ENCODE measurements at regions not wholly inside any gene's neighbourhood (a gene's known extent, or its start where the extent isn't known, plus 50 kb on each side); places are given as distances from the start of the nearest gene placed in this dataset.

DNA sequence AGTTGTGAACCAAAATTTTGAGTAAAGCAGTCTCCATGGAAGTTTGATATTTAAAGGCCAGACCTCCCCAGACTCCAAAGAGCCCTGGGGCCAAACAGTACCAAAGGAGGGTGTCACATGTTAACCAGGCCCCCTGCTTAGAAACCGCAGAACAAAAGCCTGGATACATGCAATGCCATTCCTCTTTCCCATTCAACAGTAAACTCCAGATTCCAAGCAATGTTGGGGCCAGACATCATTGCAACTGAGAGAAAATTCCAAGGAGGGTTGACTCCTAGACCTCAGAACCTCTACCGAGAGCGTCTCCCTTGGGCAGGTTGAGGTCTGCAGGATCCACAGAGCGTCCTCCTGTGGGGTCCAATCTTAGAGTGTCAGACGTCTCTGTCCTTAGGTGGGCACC, 404.4 kb upstream of the SYT4 start:
- WGBS, result 93% methylated on average over 5 of the region's 5 CpGs
- no peaks in the 10 kb centered on the region for H3K27me3 ChIP-seq
- TF ChIP-seq POLR2A (IDR thresholded peaks at IDR 0.05) (no peak), POLR2AphosphoS5 (IDR thresholded peaks at IDR 0.05) (no peak), EP300 (IDR thresholded peaks at IDR 0.05) (no peak), CTCF (IDR thresholded peaks at IDR 0.05) (no peak)

DNA sequence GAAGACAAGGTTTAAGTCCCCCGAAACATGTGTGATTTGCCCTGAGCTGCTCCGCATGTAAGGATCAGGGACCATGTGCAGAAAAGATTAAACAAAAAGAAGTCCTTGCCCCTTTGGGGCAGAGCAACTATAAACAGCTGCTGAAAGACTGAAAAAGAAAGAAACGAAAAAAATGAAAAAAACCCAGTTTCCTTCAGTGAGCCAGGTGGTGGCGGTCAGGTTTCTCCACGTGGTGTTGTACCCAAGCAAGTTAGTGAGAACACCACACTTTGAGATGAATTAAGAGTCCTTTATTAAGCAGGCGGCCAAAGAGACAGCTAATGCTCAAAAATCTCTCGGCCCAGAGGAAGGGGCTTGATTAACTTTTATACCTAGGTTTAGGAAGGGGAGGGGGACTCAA, 404.9 kb upstream of the SYT4 start:
- Histone ChIP-seq H3K9me3 (no peaks in the 10 kb centered on the region), H3K27me3 (no peaks in the 10 kb centered on the region), H3K27ac (no peak overlapping the region), H3K36me3 (no peaks in the 10 kb centered on the region), H3K4me3 (no peak overlapping the region), H3K4me1 (peaks cover 9% of the 10 kb centered on the region)
- WGBS, result 88% methylated on average over 7 of the region's 7 CpGs
- TF ChIP-seq POLR2A (IDR thresholded peaks at IDR 0.05), result no peak
- no peak for TF ChIP-seq CTCF (IDR thresholded peaks at IDR 0.05)
- no peak for TF ChIP-seq EP300 (IDR thresholded peaks at IDR 0.05)
- no peak for TF ChIP-seq POLR2AphosphoS5 (IDR thresholded peaks at IDR 0.05)
- DNase-seq (ENCODE audit: low spot score in 2 of 2), result no peak

More for the DNA sequence above, 404.4 kb upstream of the SYT4 start:
- no peaks in the 10 kb centered on the region for H3K36me3 ChIP-seq
- peaks cover 9% of the 10 kb centered on the region for H3K4me1 ChIP-seq
- H3K27ac ChIP-seq, result no peak overlapping the region
- H3K9me3 ChIP-seq, result no peaks in the 10 kb centered on the region
- no peak for DNase-seq (ENCODE audit: low spot score in 2 of 2)
- H3K4me3 ChIP-seq, result no peak overlapping the region

- H3K27me3 ChIP-seq, result no peaks in the 10 kb centered on the region
These were observed 409.4 kb upstream of the SYT4 start for GRCh38 chr18:43686709-43687108.

DNA sequence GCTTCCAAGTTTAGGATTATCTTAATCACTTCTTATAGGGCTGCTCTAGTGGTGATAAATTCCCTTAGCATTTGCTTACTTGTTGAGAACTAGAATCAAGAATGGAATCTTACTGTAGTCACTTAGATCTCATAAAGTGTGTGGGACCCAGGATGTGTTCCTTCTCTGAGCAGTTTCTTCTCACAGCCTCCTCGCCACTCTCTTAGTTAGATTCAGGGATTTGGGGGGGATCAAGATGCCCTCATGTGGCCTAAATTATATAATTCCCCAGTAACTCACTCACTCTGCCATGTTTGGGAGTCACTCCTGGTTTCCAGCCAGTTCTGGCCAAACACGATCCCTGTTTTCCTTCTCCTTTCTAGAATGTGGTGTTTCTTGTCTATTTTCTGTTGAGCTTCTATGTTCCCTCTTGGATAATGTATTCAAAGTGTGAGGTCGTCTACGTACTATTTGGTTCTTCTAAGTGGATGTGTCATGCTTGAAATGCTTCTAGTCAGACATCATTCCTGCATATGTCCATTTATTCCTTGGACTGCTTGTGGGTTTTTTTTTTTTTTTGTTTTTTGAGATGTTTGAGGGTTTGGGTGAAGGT, 414.9 kb upstream of the SYT4 start:
- no peak for TF ChIP-seq CTCF (IDR thresholded peaks at IDR 0.05)
- TF ChIP-seq POLR2AphosphoS5 (IDR thresholded peaks at IDR 0.05), result no peak
- TF ChIP-seq POLR2A (IDR thresholded peaks at IDR 0.05), result no peak
- no peak for TF ChIP-seq EP300 (IDR thresholded peaks at IDR 0.05)
- WGBS, result 80% methylated on average over 4 of the region's 4 CpGs

More at GRCh38 chr18:43686709-43687108, 409.4 kb upstream of the SYT4 start:
- H3K4me1 ChIP-seq, result no peaks in the 10 kb centered on the region
- H3K27ac ChIP-seq, result no peak overlapping the region
- 88% methylated on average over 1 of the region's 1 CpG for WGBS
- no peak for DNase-seq (ENCODE audit: low spot score in 2 of 2)
- TF ChIP-seq CTCF (IDR thresholded peaks at IDR 0.05), result no peak
- no peak for TF ChIP-seq POLR2AphosphoS5 (IDR thresholded peaks at IDR 0.05)
- no peak for TF ChIP-seq POLR2A (IDR thresholded peaks at IDR 0.05)
- TF ChIP-seq EP300 (IDR thresholded peaks at IDR 0.05), result no peak
- no peaks in the 10 kb centered on the region for H3K9me3 ChIP-seq
- no peak overlapping the region for H3K4me3 ChIP-seq
- H3K36me3 ChIP-seq, result no peaks in the 10 kb centered on the region

GRCh38 chr18:43702399-43702798, 425.1 kb upstream of the SYT4 start:
- Histone ChIP-seq H3K36me3 (no peaks in the 10 kb centered on the region), H3K27ac (no peak overlapping the region), H3K27me3 (no peaks in the 10 kb centered on the region), H3K9me3 (no peaks in the 10 kb centered on the region), H3K4me3 (no peak overlapping the region), H3K4me1 (no peaks in the 10 kb centered on the region)
- TF ChIP-seq POLR2AphosphoS5 (IDR thresholded peaks at IDR 0.05), result no peak
- TF ChIP-seq CTCF (IDR thresholded peaks at IDR 0.05), result no peak
- no peak for TF ChIP-seq EP300 (IDR thresholded peaks at IDR 0.05)
- TF ChIP-seq POLR2A (IDR thresholded peaks at IDR 0.05), result no peak
- DNase-seq (ENCODE audit: low spot score in 2 of 2), result no peak
- 79% methylated on average over 2 of the region's 2 CpGs for WGBS

More for the DNA sequence above, 414.9 kb upstream of the SYT4 start:
- H3K27me3 ChIP-seq, result no peaks in the 10 kb centered on the region
- no peaks in the 10 kb centered on the region for H3K9me3 ChIP-seq
- H3K4me3 ChIP-seq, result no peak overlapping the region
- no peaks in the 10 kb centered on the region for H3K4me1 ChIP-seq
- H3K27ac ChIP-seq, result no peak overlapping the region
- no peaks in the 10 kb centered on the region for H3K36me3 ChIP-seq
- DNase-seq (ENCODE audit: low spot score in 2 of 2), result no peak

Measured in suprapubic skin (tissue), 4 donors.